Fibroblast of skin of scalp (primary cell): ENCODE measurements at regions not wholly inside any gene's neighbourhood (a gene's known extent, or its start where the extent isn't known, plus 50 kb on each side); places are given as distances from the start of the nearest gene placed in this dataset.
"Not testable (repeated sequence)": the region's sequence is repeated elsewhere in the genome, so short reads cannot be mapped to it uniquely, and the experiment has no call there.

Experiments
- DNase-seq: peaks from one replicate; pipeline ENCODE4 v3.0.0-alpha.2; 2013

DNA sequence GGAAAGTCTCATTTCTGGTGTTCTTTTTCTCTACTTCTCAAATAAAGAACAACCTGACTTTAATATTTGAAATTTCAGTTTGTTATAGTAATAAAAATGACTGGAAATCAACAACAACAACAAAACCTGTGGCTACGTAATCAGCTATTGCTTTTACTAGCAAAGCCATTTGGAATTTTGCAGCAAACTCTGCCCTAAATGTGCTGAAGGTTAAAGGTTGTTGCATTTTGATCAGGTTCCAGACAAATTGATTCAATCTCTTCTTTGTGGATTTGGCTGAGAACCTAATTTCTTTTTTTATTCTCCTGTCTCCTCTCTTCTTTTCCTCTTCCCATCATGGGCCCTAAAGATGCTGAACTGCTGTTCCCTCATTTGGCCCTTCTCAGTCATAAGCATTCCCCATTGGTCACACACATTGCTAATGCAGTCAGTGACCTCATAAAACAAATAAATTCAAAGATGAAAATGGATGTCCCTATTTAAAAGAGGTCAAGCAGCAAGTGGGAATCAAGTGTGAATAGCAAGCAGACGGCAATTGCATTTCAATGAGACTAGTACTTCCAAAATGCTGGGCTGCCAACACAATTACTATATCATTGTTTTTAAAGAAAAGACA is 795.1 kb upstream of the CDH8 start:
- DNase-seq: no peak

DNA sequence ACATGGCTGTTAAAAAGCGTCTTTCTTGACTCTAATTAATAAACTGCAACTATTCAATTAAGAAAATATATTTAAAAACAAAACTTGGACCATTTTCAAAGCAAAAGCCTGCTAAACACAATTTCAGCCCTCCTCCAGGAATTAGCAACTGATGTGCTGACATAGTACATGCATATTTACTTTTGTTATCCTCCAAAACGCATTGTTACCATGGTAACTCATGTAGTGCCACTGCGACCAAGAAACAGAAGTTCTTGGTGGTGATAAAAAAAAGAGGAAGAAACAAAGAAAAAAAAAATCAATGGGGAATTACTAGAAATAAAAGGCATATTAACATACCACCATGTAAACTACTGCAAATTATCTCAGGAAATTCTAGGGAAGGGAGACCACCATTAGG is 793.4 kb upstream of the CDH8 start:
- no peak for DNase-seq

DNA sequence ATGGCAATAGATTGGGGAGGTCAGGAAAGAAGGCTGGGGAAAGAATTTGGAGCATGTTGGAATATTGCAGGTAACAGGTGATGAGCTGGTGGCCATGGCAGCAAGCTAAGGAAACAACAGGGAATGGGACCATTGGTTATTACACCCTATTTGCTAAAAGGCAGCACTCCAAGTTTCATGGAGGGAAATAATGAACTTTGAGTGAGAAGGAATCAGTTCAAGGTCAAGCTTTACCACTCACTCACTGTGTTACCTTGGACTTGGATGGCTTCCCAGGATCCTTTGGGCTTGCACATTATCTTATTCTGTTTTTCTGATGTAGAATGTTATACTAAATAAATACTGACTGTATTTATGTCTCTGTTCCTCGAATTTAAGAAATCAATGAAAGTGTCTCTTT is 792.8 kb upstream of the CDH8 start:
- no peak for DNase-seq

DNA sequence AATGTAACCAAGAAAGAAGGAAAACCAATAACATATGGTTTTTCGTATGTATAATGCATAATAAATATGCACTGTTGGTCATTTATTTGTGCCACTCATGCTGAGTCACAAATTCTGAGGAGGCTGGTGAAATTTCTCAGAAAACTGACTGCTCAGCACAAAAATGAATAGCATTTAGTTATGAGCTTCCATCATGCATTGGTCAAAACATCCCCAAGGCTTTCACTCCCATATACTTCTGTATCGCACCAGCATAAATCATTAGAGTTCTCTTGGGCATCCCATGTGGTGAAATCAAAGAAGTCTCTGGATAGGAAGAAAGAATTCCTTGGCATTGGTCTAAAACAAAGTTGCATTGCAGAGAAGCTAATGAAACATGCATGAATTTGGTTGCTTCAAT is 785.6 kb upstream of the CDH8 start:
- peak; percentile 68 for DNase-seq

DNA sequence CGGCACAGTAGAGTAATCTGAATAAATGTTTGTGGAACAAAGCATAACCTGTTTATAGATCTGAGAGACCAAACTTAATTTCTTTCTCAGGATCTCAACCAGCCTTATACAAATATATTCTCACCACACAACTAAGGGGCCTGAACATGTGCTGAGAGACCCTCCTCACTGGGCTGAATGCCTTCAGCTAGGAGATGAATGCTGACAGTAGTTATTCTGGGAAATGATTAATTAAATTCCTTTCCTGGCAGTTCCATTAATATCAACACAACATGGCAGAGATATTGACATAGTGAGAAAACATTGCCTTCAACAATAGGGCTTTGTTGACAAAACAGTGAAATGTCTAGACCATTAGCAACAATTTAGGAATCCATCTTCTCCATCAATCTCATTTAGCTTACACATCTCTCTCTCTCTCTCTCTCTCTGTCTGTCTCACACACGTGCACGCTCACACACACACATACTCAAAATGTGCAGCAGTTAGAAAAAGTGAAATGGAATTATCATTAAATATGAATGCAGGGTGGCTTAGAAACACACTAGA is 780.8 kb upstream of the CDH8 start:
- peak; percentile 11 for DNase-seq

DNA sequence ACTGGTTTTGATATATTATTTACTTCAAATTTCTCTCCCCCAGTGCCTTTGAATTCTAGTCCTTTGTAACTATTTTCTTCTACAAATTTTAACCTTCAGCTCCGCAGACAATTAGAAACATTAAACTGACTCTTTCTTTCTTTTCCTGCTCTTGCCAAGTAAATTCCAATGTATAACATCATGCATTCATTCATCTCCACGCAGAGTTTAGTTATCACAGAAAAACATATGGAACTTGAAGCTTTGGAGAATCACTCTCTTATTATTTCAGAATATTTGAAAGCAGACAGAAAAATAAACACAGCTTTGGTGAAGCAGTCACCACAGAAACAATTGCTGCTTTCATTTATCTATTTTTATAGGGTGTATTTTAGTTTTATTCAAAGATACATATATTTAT is 778.7 kb upstream of the CDH8 start:
- peak; percentile 48 for DNase-seq

DNA sequence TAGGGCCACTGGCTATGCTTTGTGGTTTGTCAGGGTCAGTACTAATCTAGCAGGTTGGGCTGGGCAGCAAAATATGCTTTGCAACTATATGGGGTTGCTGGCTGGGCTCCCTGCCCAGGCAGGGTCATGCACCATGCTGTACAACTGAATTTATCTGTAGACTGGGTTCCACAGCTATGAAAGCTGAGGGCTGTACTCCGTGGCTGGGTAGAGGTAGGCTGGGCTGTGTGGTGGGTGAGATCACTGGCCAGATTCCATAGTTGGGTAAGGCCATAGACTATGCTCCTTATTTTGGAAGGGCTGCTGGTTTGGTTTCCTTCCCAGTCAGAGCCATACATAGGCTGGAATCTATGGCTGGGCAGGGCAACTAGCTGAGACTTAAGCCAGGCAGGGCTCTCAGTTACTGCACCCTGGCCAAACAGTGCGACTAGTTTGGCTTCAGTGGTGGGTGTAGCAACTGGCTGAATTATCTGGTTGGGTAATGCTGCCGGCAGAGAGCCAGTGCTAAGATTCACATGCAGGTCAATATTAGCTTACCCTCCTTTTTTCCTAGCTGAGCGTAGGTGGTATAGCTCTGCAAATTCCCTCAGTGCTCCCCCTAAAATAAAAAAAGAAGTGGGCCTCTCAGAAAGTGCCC is 769.1 kb upstream of the CDH8 start:
- no peak for DNase-seq

DNA sequence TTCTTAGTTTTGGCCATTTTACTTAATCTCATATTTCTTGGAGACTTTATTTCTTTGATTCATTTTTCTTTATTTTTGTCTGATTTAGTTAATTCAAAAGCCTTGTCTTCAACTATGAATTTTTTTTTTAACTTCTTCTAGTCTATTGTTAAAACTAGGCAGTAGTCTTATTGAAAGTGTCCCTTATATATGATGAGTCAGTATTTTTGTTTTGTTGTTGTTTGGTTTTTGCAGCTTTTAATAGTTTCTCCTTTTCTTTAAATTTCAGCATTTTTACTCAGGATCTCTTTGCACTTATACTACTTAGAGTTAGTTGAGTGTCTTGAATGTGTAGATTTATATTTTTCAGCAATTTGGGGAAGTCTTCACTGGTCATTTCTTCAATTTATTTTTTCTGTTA is 758.5 kb upstream of the CDH8 start:
- DNase-seq: no peak

DNA sequence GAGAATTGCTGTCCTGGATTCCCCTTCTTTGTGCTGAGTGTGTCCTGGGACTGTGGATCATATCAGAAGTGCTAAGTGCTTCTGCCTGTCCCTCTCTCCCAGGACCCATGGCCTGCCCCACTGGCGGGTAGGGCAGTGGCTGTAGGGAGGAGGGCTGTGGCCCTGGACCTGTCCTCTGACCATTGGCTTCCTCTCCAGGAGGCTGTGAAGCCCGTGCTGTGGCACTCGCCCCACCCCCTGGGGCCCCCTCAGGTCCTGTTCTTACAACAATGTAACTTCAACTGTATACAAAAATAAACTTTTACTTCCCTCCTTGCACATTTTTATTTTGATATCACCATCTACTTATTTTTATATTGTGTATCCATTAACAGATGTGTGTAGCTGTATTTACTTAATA is 743.8 kb upstream of the CDH8 start:
- DNase-seq: not testable (repeated sequence)

DNA sequence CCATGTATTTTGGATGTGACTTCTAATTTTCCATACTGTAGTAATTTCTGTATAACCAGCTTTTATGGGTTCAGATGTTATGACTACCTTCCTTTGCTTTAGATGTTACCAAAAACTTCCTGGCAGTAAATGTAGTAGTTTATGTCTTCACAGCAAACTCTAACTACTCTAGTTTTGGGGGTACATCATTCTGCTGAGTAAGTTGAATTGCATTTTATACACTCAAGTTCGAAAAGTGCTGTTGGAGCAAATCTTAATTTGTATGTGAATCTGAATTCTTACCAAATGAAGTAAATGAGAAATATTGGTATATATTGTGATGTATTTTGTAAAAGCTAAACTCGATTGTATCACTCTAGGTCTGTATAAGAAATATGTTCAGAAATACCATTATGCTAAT is 728.3 kb upstream of the CDH8 start:
- no peak for DNase-seq

DNA sequence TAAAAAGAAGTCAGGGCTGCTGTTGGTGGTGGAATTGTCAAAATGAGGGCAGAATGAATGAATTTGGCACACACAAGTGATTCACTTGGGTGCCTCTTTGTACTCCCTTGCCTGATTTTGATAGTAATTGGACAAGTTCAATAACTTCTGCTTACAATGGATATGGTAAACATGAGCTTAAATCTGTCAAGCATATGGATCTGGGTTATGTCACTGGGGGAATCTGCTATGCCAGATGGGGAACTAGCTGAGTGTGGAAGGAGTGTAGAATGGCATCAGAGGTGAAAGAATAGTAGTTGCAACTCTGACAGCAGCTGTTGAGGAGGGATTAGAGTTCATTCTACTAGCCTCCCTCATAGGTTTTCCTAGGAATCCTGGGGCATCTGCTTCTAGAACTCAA is 724.2 kb upstream of the CDH8 start:
- no peak for DNase-seq

DNA sequence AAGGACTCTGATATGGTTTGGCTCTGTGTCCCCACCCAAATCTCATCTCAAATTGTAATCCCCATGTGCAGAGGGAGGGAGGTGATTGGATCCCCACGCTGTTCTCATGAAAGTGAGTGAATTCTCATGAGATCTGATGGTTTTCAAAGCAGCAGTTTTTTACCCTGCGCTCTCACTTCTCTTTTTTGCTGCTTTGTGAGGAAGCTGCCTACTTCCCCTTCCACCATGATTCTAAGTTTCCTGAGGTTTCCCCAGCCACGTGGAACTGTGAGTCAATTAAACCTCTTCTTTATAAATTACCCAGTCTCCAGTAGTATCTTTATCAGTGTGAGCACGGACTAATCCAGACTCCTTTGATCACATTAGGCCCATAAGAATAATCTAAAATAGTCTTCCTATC is 719.7 kb upstream of the CDH8 start:
- no peak for DNase-seq

DNA sequence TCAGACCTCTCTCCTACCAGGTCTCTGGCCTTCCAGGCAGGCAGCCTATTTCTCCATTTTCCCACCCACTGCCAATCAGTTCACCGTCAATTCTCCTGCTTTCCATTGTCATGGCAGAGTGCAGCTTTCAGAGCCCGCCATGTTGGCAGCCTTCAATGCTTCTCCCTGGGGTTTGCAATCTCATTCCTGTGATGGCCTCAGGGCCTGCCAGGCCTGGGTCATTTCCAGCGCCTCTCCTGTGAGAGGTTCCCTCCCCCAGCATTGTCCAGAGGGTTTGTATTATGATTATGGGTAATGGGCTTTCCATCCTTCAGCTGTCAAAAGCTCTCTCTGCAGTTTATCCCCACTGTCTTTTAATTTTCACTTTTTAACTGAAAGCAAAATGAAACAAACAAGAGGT is 716.6 kb upstream of the CDH8 start:
- DNase-seq: no peak

DNA sequence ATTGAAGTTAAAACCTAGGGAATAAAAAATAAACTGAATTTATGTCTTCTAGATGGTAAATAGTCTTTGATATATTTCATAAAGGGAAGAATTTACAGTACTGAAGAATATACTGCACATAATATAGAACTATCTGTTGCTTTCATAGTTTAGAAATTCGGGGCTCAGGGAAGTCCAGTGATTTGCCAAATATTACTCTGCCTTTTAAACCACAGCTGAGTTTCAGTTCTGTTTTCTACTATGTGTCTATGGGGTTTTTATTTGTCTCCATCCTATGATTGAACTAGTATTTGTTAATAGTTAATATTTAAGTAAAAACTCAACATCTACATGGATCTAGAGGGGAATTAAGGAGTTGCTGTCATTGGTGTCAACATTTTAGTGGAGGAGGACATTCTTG is 715.0 kb upstream of the CDH8 start:
- no peak for DNase-seq

DNA sequence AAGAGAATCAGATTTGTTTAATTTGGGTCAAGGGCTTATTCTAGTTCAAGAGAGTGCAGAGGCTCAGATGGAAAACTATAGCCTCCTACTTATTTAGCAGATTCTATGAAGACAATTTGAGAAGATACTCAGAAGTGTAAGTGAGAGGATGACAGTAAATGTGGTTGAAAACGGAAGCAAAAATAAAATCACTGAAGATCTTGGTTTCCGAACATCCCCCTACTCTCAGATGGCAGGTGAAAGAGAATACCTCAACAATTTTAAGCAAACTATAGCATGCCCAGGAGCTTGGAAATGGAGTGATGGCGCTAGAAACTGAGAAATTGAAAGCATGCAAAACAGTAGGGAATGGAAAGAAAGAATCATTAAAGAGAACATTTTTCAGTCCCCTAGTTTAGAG is 705.5 kb upstream of the CDH8 start:
- no peak for DNase-seq

DNA sequence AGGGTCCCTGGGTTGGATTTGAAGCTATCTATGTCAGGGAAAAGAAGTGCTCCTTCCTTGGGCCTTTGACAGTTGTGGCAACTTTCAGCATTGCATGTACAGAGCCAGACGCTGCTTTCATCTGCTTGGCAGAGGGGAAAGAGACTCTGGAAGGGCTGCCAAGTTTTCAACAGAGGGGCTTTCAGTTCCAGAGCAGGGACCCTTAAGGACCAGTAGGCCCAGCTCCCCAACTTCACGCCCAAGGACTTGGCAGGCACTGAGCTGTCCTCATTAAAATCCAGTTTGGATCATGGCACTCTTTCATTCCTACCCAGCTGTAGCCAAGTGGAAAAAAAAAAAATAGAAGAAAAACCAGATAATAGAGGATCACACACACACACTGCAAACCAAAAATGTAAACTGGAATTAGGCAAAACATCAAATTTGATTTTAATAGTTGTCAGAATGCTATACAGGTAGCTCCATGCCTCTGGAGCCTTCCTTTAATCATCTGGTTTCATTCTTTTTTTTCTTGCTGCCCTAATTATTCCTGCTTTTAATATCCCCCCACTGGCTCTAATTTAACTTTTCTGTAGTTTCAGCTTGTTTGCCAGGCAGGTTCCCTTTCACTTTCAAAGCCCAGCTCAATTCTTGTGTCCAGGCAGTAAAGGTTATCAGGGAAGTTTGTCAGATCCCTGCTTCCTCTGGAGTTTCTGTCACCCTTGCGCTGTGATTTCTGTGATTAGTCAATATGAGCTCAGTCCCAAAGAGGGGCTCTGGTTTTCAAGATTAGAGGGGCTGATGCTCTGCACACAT is 702.6 kb upstream of the CDH8 start:
- no peak for DNase-seq

DNA sequence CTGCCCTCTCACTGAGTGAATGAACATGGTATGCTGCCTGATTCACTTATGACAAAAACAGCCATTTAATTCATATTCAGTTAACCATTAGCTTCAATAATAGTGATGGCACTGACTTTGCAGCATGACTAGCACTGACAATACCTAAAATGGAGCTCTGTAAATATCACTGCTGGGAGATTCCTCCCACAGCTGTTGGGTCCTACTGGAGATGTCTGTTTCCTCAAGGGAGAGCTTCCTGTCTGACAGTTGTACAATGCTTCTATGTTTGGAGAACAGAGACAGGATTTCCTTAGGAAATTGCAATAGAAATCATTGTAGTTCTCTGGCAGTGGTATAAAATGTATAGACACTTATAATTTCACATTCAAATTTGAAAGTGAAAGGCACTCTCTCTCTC is 695.9 kb upstream of the CDH8 start:
- DNase-seq: no peak

DNA sequence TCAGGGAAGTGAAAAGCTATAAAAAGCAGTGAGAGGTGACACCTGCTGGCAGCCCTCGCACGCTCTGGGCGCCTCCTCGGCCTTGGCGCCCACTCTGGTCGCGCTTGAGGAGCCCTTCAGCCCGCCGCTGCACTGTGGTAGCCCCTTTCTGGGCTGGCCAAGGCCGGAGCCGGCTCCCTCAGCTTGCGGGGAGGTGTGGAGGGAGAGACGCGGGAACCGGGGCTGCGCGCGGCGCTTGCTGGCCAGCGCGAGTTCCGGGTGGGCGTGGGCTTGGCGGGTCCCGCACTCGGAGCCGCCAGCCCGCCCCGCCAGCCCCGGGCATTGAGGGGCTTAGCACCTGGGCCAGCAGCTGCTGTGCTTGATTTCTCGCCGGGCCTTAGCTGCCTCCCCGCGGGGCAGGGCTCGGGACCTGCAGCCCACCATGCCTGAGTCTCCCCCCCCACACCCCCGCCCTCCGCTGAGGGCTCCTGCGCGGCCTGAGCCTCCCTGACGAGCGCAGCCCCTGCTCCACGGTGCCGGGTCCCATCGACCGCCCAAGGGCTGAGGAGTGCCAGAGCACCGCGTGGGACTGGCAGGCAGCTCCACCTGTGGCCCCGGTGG is 688.5 kb upstream of the CDH8 start:
- DNase-seq: not testable (repeated sequence)

DNA sequence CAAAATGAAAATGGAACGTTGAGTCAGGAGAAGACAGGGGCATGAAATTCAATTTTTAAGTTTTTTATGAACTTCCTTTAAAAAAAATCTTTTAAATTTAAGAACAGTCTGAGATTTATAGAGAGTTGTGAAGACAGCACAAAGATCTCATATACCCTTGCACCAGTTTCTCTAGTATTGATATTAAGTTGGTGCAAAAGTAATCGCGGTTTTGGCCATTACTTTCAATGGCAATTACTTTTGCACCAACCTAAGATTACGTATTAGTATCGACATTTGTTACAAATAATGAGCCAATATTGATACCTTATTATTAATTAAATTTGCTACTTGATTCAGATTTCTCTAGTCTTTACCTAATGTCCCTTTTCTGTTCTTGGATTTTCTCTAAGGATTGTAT is 684.4 kb upstream of the CDH8 start:
- DNase-seq: no peak

DNA sequence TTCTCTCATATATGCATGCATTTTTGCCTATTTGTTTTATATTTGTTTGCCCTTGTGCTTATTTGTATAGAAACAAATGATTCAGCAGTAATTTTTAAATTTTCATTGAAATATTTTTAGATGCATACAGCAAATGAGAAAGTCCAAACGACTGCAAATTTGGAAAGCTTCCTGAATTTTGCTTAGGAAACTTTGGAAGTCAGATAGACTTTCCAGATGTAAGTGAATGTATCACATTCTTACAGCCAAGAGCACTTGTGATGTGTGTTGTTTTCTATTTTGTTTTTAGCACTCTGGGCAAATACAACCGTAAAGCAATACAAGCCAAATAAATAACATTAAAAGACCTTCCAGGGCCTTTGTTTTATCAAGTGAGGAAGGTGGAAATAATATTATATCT is 680.8 kb upstream of the CDH8 start:
- DNase-seq: no peak

DNA sequence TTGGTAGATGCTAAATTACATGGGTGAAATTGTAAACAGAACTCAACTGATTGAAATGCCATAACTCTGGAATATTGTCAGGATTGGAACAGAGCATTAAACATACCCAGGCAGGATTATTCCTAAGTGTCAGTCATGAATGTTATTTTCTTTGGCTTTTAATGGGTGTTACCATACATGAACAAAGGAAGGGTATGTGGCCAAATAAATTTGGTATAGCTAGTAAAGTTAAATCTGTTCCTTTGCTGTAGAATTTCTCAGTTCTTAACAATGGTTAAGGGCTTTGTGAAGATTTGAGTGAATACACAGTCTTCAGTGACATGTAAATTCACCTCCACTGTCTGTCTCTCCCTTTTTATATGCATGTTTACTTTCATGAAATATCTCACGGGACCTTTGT is 679.5 kb upstream of the CDH8 start:
- DNase-seq: no peak

DNA sequence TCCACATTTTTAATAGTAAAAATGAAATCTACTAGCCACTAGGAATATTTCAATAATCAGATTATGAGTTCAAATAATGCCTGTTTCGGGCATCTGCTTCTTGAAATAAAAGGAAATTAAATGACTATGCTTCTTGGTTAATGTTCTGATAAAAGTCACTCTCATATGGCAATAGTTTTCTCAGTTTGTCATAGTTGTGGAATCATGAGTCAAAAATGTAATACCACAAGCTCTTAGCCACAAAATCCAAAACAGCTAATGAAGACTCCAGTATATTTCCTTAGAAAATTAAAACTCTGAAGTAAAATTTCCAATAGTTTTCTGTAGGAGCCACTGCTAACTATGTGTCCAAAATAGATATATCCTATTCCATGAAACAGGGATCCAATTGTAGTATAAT is 676.3 kb upstream of the CDH8 start:
- peak; percentile 73 for DNase-seq

DNA sequence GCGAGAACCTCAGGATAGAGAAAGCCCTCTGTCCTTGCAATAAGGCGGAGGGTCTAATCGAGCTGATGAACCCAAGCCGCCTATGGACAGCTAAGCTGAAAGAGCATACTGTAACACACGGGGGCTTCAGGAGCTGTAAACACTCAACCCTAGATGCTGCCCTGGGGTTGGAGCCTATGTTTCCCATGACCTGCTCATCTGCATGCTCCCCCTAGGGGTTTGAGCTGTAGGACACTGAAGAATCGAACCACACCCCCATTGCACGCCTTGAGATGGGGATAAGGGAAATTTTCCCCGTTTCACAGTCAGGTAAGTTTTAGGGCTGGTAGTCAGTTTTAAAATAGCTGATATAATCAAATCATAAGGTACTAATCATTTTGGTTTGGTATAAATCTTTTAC is 675.6 kb upstream of the CDH8 start:
- DNase-seq: no peak

DNA sequence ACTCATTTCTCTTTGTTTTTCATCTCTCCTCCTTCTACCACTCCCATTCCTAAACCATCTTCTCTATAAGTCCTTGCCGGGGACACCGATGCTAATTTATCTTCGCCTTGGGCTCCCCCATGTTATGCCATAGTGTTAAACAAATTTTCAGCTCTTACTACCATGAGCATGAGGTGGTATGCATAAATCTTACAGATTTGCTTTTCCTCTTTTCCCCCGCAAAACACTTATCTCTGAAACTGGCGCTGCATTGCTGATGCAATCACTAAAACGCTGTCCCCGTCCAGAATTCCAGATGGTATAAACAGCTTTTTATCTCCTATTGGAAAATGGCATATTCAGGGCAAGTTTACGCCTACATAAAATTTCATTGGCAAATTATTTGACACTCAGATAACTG is 673.6 kb upstream of the CDH8 start:
- DNase-seq: no peak
